Lower lobe of right lung (tissue), 2 donors: ENCODE measurements at regions not wholly inside any gene's neighbourhood (a gene's known extent, or its start where the extent isn't known, plus 50 kb on each side); places are given as distances from the start of the nearest gene placed in this dataset.

Experiments used
- ATAC-seq, 2 donors: fragments of 200-7000 bp; cut with Tn5 transposase; one replicate each; pipeline ENCODE4 v1.9.1; 2020 to 2022; ENCODE audit warnings: mild to moderate bottlenecking in 2 of 2, moderate library complexity in 2 of 2
- DNase-seq: peaks from one replicate; pipeline ENCODE4 v3.0.0-alpha.2; 2020
- H3K27ac ChIP-seq: fragments of 200-600 bp; one replicate; pipeline ENCODE4 v1.8.0; 2022
- H3K27me3 ChIP-seq: fragments of 200-600 bp; one replicate; pipeline ENCODE4 v1.8.0; 2022; ENCODE audit warnings: low read depth
- H3K36me3 ChIP-seq: fragments of 200-600 bp; one replicate; pipeline ENCODE4 v1.8.0; 2022; ENCODE audit warnings: mild to moderate bottlenecking
- H3K4me1 ChIP-seq: fragments of 200-600 bp; one replicate; pipeline ENCODE4 v1.8.0; 2022
- H3K4me3 ChIP-seq: fragments of 200-600 bp; one replicate; pipeline ENCODE4 v1.8.0; 2022; ENCODE audit warnings: mild to moderate bottlenecking
- H3K9me3 ChIP-seq: fragments of 200-600 bp; one replicate; pipeline ENCODE4 v1.8.0; 2022
- intact Hi-C: fragments of 100-400 bp; cut with DNase I; formaldehyde crosslinking; loops from one replicate; pipeline ENCODE4 v1.11.0; 2022
- TF ChIP-seq, protein P1 (sequence below): fragments of 200-600 bp; IDR thresholded peaks from one replicate; pipeline ENCODE4 v1.8.0; 2022; ENCODE audit warnings: antibody characterized with exemption, mild to moderate bottlenecking
- donor health status: DM: no; HTN: yes; CAD: no; lungs with severe emphysema.

DNA sequence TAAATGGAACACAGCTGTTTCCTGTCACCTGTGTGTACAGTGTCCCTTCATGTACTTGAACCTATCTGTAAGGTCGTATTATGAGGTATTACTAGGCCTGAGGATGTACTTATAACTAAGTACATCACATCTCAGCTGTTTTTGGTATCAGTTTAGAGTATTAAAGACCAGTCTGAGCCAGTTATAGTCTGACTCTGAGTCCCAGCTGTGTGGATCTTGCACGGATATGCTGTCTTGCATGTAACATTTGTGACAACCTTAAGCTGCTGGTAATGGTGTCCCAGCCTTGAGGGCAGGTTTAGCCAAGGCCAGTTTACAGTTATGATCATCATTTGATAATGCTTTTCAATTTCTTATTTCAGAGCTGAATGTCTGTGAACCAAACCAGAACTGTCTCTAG is 496.3 kb downstream of the SLC4A3 start:
- no peaks in the 10 kb centered on the region for H3K27me3 ChIP-seq
- DNase-seq (no peak), ATAC-seq (no peak)
- no peaks in the 10 kb centered on the region for H3K36me3 ChIP-seq
- H3K4me3 ChIP-seq, result no peak overlapping the region
- no peaks in the 10 kb centered on the region for H3K9me3 ChIP-seq
- no peaks in the 10 kb centered on the region for H3K4me1 ChIP-seq
- H3K27ac ChIP-seq, result no peak overlapping the region
- intact Hi-C loops, result no loop called here
- TF ChIP-seq, protein P1, sequence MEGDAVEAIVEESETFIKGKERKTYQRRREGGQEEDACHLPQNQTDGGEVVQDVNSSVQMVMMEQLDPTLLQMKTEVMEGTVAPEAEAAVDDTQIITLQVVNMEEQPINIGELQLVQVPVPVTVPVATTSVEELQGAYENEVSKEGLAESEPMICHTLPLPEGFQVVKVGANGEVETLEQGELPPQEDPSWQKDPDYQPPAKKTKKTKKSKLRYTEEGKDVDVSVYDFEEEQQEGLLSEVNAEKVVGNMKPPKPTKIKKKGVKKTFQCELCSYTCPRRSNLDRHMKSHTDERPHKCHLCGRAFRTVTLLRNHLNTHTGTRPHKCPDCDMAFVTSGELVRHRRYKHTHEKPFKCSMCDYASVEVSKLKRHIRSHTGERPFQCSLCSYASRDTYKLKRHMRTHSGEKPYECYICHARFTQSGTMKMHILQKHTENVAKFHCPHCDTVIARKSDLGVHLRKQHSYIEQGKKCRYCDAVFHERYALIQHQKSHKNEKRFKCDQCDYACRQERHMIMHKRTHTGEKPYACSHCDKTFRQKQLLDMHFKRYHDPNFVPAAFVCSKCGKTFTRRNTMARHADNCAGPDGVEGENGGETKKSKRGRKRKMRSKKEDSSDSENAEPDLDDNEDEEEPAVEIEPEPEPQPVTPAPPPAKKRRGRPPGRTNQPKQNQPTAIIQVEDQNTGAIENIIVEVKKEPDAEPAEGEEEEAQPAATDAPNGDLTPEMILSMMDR, result no peak

DNA sequence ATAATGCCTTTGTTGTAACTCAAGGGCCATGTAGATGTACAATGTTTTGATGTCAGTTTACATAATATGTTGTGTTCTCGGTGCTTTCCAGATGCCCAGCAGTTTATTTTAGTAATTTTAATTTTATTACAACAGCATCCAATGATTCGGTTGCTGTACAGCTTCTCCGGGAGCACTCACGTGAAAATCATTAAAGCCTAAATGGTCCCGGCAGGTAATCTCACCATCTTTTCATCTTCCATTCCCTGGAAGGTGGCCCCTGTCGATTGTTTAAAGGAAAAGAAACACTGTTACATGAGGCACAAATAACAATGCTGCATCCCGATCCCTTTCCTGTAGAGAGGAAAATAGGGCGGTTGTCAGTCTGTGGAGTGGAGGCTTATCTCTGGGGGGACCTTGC is 498.1 kb downstream of the SLC4A3 start:
- H3K4me3 ChIP-seq, result no peak overlapping the region
- H3K4me1 ChIP-seq, result no peaks in the 10 kb centered on the region
- no peak for ATAC-seq
- no peak overlapping the region for H3K27ac ChIP-seq
- H3K27me3 ChIP-seq, result no peaks in the 10 kb centered on the region
- DNase-seq, result no peak
- no peaks in the 10 kb centered on the region for H3K9me3 ChIP-seq
- intact Hi-C loops, result no loop called here
- H3K36me3 ChIP-seq, result no peaks in the 10 kb centered on the region
- TF ChIP-seq, protein P1, result no peak

DNA sequence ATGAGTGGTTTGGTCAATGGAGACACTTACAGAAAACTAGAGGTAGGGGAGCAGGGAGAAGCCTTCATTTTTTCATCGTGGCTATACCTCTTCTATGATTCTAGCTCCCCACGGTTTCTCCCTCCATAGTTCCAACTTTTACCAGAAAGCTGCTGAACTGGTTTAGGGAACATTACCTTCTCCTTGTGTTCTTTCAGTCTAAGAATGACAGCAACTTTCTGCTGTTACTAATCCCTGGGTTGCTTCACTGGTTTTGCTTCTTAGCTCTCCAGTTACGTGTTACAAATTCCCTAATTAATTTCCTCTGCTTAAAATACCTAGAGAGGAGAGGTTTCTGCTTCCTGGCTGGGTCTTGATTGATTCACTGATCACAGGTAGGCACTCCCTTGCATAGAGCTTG is 499.9 kb downstream of the SLC4A3 start:
- intact Hi-C loops, result no loop called here
- Histone ChIP-seq H3K27ac (no peak overlapping the region), H3K36me3 (no peaks in the 10 kb centered on the region), H3K4me1 (no peaks in the 10 kb centered on the region), H3K9me3 (no peaks in the 10 kb centered on the region), H3K27me3 (no peaks in the 10 kb centered on the region), H3K4me3 (no peak overlapping the region)
- TF ChIP-seq, protein P1, result no peak
- no peak for DNase-seq
- ATAC-seq, result no peak

DNA sequence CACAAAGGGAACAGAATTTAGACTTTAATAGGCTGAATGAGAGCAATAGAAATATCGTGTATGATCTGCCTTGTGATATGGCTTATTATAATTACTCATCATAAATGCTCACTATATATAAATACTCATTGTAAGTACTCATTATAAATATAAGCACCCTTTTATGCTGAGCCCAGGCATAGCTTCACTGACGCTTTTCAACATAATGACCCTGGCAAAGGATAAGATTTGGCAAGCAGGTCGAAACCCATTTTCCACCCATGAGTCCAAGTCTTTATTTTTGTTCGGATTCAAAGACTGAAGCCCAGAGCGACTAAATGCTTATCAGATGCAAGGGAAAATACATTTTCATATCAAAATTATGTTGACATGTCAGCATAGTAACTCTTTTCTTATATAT is 500.4 kb downstream of the SLC4A3 start:
- no peaks in the 10 kb centered on the region for H3K27me3 ChIP-seq
- ATAC-seq (no peak), DNase-seq (no peak)
- TF ChIP-seq, protein P1, result no peak
- H3K9me3 ChIP-seq, result no peaks in the 10 kb centered on the region
- no peaks in the 10 kb centered on the region for H3K4me1 ChIP-seq
- no peak overlapping the region for H3K27ac ChIP-seq
- H3K4me3 ChIP-seq, result no peak overlapping the region
- no peaks in the 10 kb centered on the region for H3K36me3 ChIP-seq
- intact Hi-C loops, result no loop called here

DNA sequence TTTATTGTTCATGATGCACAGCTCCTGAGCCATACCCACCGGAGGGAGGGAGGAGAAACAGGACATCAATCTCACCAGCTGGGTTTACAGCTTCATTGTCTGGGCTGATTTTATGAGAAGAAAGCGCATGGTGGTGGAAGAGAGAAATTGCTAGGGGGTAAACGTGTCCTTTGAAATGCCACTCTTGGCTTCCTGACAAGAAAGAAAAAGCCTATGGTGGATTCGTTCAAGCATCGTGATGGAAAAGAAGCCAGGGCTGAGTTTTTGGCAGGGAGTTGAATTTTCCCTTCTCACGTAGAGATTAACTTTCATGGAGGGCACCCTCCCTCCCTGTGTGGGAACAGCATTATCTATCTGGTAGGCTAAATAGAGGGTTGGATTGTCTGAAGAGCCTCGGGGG is 502.0 kb downstream of the SLC4A3 start:
- no peak for ATAC-seq
- TF ChIP-seq, protein P1, result no peak

More for the DNA sequence above, 502.0 kb downstream of the SLC4A3 start:
- Histone ChIP-seq H3K9me3 (no peaks in the 10 kb centered on the region), H3K36me3 (no peaks in the 10 kb centered on the region), H3K4me3 (no peak overlapping the region), H3K4me1 (no peaks in the 10 kb centered on the region), H3K27me3 (no peaks in the 10 kb centered on the region), H3K27ac (no peak overlapping the region)
- DNase-seq, result no peak
- intact Hi-C loops, result no loop called here
